ENCODE measurements at regions not wholly inside any gene's neighbourhood (a gene's known extent, or its start where the extent isn't known, plus 50 kb on each side); places are given as distances from the start of the nearest gene placed in this dataset.

DNA sequence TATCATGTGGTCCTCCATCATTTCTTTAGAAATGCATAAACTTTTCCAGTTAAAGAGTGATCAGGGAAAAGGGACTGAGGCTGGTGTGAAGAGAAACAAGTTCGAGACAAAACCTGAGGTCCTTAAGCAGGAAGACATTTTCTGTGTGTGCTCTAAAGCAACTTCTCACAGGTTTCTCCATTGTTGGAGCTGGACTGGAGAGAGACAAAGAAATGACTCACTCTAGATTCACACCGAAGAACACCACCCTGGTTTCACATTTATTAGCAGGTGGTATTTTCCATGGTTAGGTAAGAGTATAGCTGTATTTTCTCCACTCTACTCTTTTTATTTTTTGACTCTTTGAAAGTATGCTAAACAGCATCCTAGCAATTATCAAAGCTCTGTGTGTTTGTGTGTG, 736.4 kb downstream of the KCNA4 start:
- no peaks in the 10 kb centered on the region for H3K36me3 ChIP-seq
- H3K27me3 ChIP-seq = no peaks in the 10 kb centered on the region
- H3K4me1 ChIP-seq = no peaks in the 10 kb centered on the region
- ATAC-seq (no peak), DNase-seq (no peak)
- TF ChIP-seq, protein P1, sequence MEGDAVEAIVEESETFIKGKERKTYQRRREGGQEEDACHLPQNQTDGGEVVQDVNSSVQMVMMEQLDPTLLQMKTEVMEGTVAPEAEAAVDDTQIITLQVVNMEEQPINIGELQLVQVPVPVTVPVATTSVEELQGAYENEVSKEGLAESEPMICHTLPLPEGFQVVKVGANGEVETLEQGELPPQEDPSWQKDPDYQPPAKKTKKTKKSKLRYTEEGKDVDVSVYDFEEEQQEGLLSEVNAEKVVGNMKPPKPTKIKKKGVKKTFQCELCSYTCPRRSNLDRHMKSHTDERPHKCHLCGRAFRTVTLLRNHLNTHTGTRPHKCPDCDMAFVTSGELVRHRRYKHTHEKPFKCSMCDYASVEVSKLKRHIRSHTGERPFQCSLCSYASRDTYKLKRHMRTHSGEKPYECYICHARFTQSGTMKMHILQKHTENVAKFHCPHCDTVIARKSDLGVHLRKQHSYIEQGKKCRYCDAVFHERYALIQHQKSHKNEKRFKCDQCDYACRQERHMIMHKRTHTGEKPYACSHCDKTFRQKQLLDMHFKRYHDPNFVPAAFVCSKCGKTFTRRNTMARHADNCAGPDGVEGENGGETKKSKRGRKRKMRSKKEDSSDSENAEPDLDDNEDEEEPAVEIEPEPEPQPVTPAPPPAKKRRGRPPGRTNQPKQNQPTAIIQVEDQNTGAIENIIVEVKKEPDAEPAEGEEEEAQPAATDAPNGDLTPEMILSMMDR (IDR thresholded peaks at IDR 0.05) = no peak
- H3K4me3 ChIP-seq = no peak overlapping the region
- intact Hi-C loops (cut with DNase I) = no loop called here
- no peaks in the 10 kb centered on the region for H3K9me3 ChIP-seq
- H3K27ac ChIP-seq = no peak overlapping the region

DNA sequence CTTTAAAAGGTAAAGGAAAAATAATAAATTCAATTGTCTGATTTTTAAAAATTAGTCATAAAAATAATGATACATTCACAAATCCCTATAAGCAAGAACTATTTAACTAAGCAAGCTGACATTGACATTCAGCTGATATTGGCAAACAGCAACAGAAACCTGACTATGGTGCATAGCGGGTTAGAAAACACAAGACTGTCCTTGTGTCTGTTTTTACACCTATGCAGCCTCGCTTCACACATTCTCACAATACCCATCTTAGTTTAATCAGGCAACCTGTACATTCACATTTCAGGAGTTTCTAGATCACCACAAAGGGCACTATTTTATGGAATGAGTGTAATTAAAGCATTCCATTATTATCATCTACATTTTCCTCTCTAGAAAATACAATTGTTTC, 737.1 kb downstream of the KCNA4 start:
- TF ChIP-seq, protein P1 (IDR thresholded peaks at IDR 0.05) = no peak
- no peak for ATAC-seq

DNA sequence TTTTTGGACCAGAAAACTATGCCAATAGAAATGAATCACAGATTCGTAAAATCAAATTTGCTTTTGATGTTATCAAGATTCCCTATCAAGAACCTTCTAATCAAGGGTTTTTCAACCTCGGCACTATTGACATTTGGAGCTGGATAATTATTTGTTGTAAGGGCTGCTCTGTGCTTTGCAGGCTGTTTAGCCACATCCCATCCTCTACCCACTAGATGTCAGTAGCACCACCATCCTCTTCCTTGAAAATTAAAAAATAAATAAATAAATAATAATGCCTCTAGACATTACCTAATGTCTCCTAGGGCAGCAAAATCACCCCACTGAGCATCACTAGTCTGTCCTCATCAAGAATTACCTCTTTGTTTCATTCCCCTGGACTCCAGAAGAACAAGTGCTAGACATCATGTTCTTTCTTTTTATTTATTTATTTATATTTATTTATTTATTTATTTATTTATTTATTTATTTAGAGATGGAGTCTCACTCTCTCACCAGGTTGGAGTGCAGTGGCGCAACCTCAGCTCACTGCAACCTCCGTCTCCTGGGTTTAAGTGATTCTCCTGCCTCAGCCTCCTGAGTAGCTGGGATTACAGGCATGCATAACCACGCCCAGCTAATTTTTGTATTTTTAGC, 744.7 kb downstream of the KCNA4 start:
- ATAC-seq (no peak), DNase-seq (no peak)
- intact Hi-C loops (cut with DNase I) = no loop called here
- no peaks in the 10 kb centered on the region for H3K27me3 ChIP-seq
- TF ChIP-seq, protein P1 (IDR thresholded peaks at IDR 0.05) = no peak
- no peak overlapping the region for H3K4me3 ChIP-seq
- H3K4me1 ChIP-seq = no peaks in the 10 kb centered on the region
- no peaks in the 10 kb centered on the region for H3K36me3 ChIP-seq
- no peak overlapping the region for H3K27ac ChIP-seq
- peaks cover 0 to 2% of the 10 kb centered on the region in 2 donors for H3K9me3 ChIP-seq

More for the DNA sequence above, 737.1 kb downstream of the KCNA4 start:
- intact Hi-C loops (cut with DNase I) = no loop called here
- Histone ChIP-seq H3K27ac (no peak overlapping the region), H3K4me1 (no peaks in the 10 kb centered on the region), H3K27me3 (no peaks in the 10 kb centered on the region), H3K36me3 (no peaks in the 10 kb centered on the region), H3K4me3 (no peak overlapping the region), H3K9me3 (no peaks in the 10 kb centered on the region)
- no peak for DNase-seq

DNA sequence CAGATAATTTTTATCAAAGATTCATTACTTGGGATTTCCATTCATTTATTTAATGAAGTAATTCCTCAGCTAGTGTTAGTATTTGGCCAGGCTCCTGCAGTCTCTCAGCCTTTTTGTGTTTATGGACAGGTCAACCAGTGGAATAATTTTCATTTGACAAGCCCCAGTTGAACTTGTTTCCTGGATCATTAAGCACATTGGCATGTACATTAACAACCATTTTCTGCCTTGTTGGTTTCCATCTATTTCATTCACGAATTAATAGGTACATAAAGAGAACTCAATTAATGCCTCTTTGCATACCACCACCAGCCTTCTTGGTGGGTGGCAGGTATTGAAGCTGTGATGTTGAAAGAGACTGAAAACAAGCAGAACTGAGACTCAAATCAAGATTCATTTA, 745.2 kb downstream of the KCNA4 start:
- H3K27ac ChIP-seq = no peak overlapping the region
- TF ChIP-seq, protein P1 (IDR thresholded peaks at IDR 0.05) = no peak
- ATAC-seq (no peak), DNase-seq (no peak)
- no peak overlapping the region for H3K4me3 ChIP-seq
- H3K36me3 ChIP-seq = no peaks in the 10 kb centered on the region
- no peaks in the 10 kb centered on the region for H3K27me3 ChIP-seq
- H3K4me1 ChIP-seq = no peaks in the 10 kb centered on the region
- intact Hi-C loops (cut with DNase I) = no loop called here
- peaks cover 0 to 2% of the 10 kb centered on the region in 2 donors for H3K9me3 ChIP-seq

DNA sequence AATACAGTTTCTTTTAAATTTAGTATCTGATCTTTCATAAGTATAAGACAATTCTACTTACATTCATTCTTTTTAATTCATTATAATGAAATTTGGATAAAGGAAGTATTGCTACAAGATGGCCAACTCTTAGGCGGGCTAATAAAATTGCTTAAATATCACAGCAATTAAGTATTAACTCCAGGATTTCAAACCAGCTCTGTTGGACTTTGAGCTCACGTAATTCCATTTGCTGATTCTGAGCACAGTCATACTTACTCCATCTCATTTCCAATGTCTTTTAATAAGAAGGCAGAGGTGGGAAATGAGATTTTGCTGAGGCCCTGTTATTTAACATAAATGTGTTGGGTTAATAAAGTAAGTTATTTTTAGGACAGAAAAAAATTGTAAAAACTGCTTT, 748.1 kb downstream of the KCNA4 start:
- no peak for DNase-seq
- intact Hi-C loops (cut with DNase I) = no loop called here
- ATAC-seq = no peak
- no peak overlapping the region for H3K4me3 ChIP-seq
- no peak overlapping the region for H3K27ac ChIP-seq
- TF ChIP-seq, protein P1 (IDR thresholded peaks at IDR 0.05) = no peak
- H3K36me3 ChIP-seq = no peaks in the 10 kb centered on the region
- no peaks in the 10 kb centered on the region for H3K27me3 ChIP-seq
- no peaks in the 10 kb centered on the region for H3K4me1 ChIP-seq
- peaks cover 0 to 2% of the 10 kb centered on the region in 2 donors for H3K9me3 ChIP-seq

All from left lung (tissue), 4 donors.